ENCODE measurements at regions not wholly inside any gene's neighbourhood (a gene's known extent, or its start where the extent isn't known, plus 50 kb on each side); places are given as distances from the start of the nearest gene placed in this dataset.

- peak in 1 of 8 donors; percentile 33 for ATAC-seq
- 43 to 60% methylated on average over 3 of the region's 3 CpGs for WGBS, 2 donors
Measured at GRCh38 chr12:25855716-25856115, 102.8 kb upstream of the RASSF8 start.

GRCh38 chr12:25859976-25860375 is 98.5 kb upstream of the RASSF8 start:
- no peak for ATAC-seq
- no peak overlapping the region for H3K27ac ChIP-seq
- WGBS, 2 donors, result 81 to 84% methylated on average over 7 of the region's 7 CpGs
- H3K36me3 ChIP-seq, result no peaks in the 10 kb centered on the region
- no peak overlapping the region for H3K4me3 ChIP-seq
- H3K4me1 ChIP-seq, result no peaks in the 10 kb centered on the region
- TF ChIP-seq CTCF (IDR thresholded peaks at IDR 0.05), result no peak
- intact Hi-C loops (cut with DNase I), result no loop called here
- H3K9me3 ChIP-seq, result no peaks in the 10 kb centered on the region
- peaks cover 0 to 4% (median 0%) of the 10 kb centered on the region in 7 donors for H3K27me3 ChIP-seq
- no peak for DNase-seq

More at GRCh38 chr12:25855716-25856115, 102.8 kb upstream of the RASSF8 start:
- Histone ChIP-seq H3K4me3 (no peak overlapping the region), H3K27ac (no peak overlapping the region), H3K9me3 (no peaks in the 10 kb centered on the region), H3K4me1 (no peaks in the 10 kb centered on the region), H3K36me3 (no peaks in the 10 kb centered on the region), H3K27me3 (no peaks in the 10 kb centered on the region)
- no peak for DNase-seq
- intact Hi-C loops (cut with DNase I), result no loop called here
- TF ChIP-seq CTCF (IDR thresholded peaks at IDR 0.05), result no peak

- ATAC-seq (peak in 1 of 8 donors; percentile 20), DNase-seq (no peak)
- no peak for TF ChIP-seq CTCF (IDR thresholded peaks at IDR 0.05)
- no peak overlapping the region for H3K27ac ChIP-seq
- H3K4me1 ChIP-seq, result no peaks in the 10 kb centered on the region
- H3K36me3 ChIP-seq, result no peaks in the 10 kb centered on the region
- no peak overlapping the region for H3K4me3 ChIP-seq
- intact Hi-C loops (cut with DNase I), result no loop called here
- H3K9me3 ChIP-seq, result no peaks in the 10 kb centered on the region
- WGBS, 2 donors, result 66 to 83% methylated on average over 2 of the region's 2 CpGs
- H3K27me3 ChIP-seq, result peaks cover 0 to 4% (median 0%) of the 10 kb centered on the region in 7 donors
Measured at GRCh38 chr12:25861226-25861625, 97.3 kb upstream of the RASSF8 start.

- Histone ChIP-seq H3K27me3 (peaks cover 0 to 4% (median 0%) of the 10 kb centered on the region in 7 donors), H3K27ac (no peak overlapping the region), H3K36me3 (no peaks in the 10 kb centered on the region), H3K9me3 (peaks cover 0 to 15% (median 4%) of the 10 kb centered on the region in 11 donors), H3K4me1 (no peaks in the 10 kb centered on the region), H3K4me3 (no peak overlapping the region)
- DNase-seq, result no peak
- intact Hi-C loops (cut with DNase I), result no loop called here
- no peak for ATAC-seq
- 81% methylated on average over 3 of the region's 3 CpGs for WGBS, 2 donors
- no peak for TF ChIP-seq CTCF (IDR thresholded peaks at IDR 0.05)
Measured at GRCh38 chr12:25864306-25865276, 93.9 kb upstream of the RASSF8 start.
